H1 (cell line): ENCODE measurements at regions not wholly inside any gene's neighbourhood (a gene's known extent, or its start where the extent isn't known, plus 50 kb on each side); places are given as distances from the start of the nearest gene placed in this dataset.

ENCODE experiments used
- CTCF ChIA-PET: fragments of 300-600 bp; sonication (Branson Sonifier 250); formaldehyde crosslinking; loops from one replicate; lab custom pipeline; 2021; ENCODE audit not compliant: partially characterized antibody; lab: Charles Lee
- POLR2A ChIA-PET: fragments of 300-600 bp; sonication (Branson Sonifier 250); formaldehyde crosslinking; loops from one replicate; lab custom pipeline; 2021; ENCODE audit warnings: inconsistent platforms; ENCODE audit not compliant: partially characterized antibody; lab: Charles Lee
- DNase-seq, 2 experiments: peaks; one replicate each; pipeline versions ENCODE4 v3.0.0 to v3.0.0-alpha.2; 2010 to 2022; ENCODE audit warnings: low spot score in 2 of 2, low read depth in 1 of 2, mixed read lengths in 1 of 2
- FAIRE-seq: peaks from 2 replicates; lab custom pipeline; 2011; peaks lifted over from hg19 to GRCh38; lab: Jason Lieb, UNC
- H2AFZ ChIP-seq: 2 replicates; pipeline ENCODE4 v1.8.1; 2012; ENCODE audit warnings: low read length, inconsistent platforms
- H2AK5ac ChIP-seq: 2 replicates; pipeline ENCODE4 v1.6.1; 2013; ENCODE audit warnings: low read depth, low read length
- H2BK120ac ChIP-seq: replicated peaks from 2 replicates; pipeline ENCODE3; 2013; ENCODE audit warnings: low read depth, low read length, inconsistent platforms
- H2BK12ac ChIP-seq: 2 replicates; pipeline ENCODE4 v1.6.1; 2013; ENCODE audit warnings: low read depth, low read length
- H2BK15ac ChIP-seq: 2 replicates; pipeline ENCODE4 v1.6.1; 2013; ENCODE audit warnings: low read length
- H2BK20ac ChIP-seq: 2 replicates; pipeline ENCODE4 v1.6.1; 2013; ENCODE audit warnings: low read length
- H2BK5ac ChIP-seq: 2 replicates; pipeline ENCODE4 v1.6.1; 2013; ENCODE audit warnings: low read depth, low read length
- H3K14ac ChIP-seq: 2 replicates; pipeline ENCODE4 v1.6.1; 2013; ENCODE audit warnings: inconsistent platforms; ENCODE audit not compliant: insufficient read length
- H3K18ac ChIP-seq: 2 replicates; pipeline ENCODE4 v1.6.1; 2013; ENCODE audit warnings: low read length; ENCODE audit errors: extremely low read depth
- H3K23ac ChIP-seq: 2 replicates; pipeline ENCODE4 v1.6.1; 2013; ENCODE audit warnings: inconsistent platforms; ENCODE audit not compliant: insufficient read length
- H3K23me2 ChIP-seq: 2 replicates; pipeline ENCODE4 v1.6.1; 2013; ENCODE audit warnings: low read depth, low read length
- H3K27ac ChIP-seq: 2 replicates; pipeline ENCODE4 v1.6.1; 2011; ENCODE audit warnings: low read depth, low read length, inconsistent platforms
- H3K27me3 ChIP-seq, 4 experiments: replicated peaks in 1 of 4; 1 replicate in 1 of 4; 2 replicates in 3 of 4; pipeline versions ENCODE4 v1.6.1 to v1.8.1; 2011 to 2013; ENCODE audit warnings: low read length in 3 of 4, mild to moderate bottlenecking in 3 of 4, inconsistent platforms in 2 of 4, mixed read lengths in 2 of 4, moderate library complexity in 1 of 4; ENCODE audit not compliant: control insufficient read depth in 3 of 4, insufficient read depth in 3 of 4; ENCODE audit errors: extremely low read depth in 1 of 4
- H3K36me3 ChIP-seq, 4 experiments: 2 replicates each; pipeline versions ENCODE4 v1.6.1 to v1.8.1; 2011 to 2013; ENCODE audit warnings: mild to moderate bottlenecking in 4 of 4, low read length in 3 of 4, moderate library complexity in 2 of 4, control low read depth in 1 of 4, inconsistent platforms in 1 of 4; ENCODE audit not compliant: insufficient read depth in 4 of 4, control insufficient read depth in 2 of 4
- H3K4ac ChIP-seq: replicated peaks from 2 replicates; pipeline ENCODE3; 2013; ENCODE audit warnings: low read length, low read depth, mixed read lengths, inconsistent platforms; ENCODE audit not compliant: insufficient read length
- H3K4me1 ChIP-seq, 4 experiments: replicated peaks in 1 of 4; 1 replicate in 1 of 4; 2 replicates in 3 of 4; pipeline versions ENCODE4 v1.6.1 to v1.8.1; 2011 to 2013; ENCODE audit warnings: low read length in 3 of 4, inconsistent platforms in 2 of 4, mixed read lengths in 1 of 4; ENCODE audit not compliant: insufficient read depth in 4 of 4, control insufficient read depth in 3 of 4
- H3K4me2 ChIP-seq, 2 experiments: 2 replicates each; pipeline versions ENCODE4 v1.6.1 to v1.8.1; 2011 to 2013; ENCODE audit warnings: low read depth in 2 of 2, low read length in 2 of 2, control low read depth in 1 of 2, inconsistent platforms in 1 of 2, mild to moderate bottlenecking in 1 of 2; ENCODE audit not compliant: insufficient read depth in 1 of 2
- H3K4me3 ChIP-seq, 4 experiments: fragments of 200-600, 300-600 bp in 1 of 4; sonication (generic), shearing (Covaris generic), sonication (Bioruptor Twin) in 1 of 4; 2 replicates each; pipeline versions ENCODE4 v1.5.1 to v1.8.1; 2011 to 2016; ENCODE audit warnings: low read length in 4 of 4, low read depth in 3 of 4, control low read depth in 2 of 4, inconsistent platforms in 2 of 4, mild to moderate bottlenecking in 2 of 4, mixed read lengths in 1 of 4, moderate library complexity in 1 of 4; ENCODE audit not compliant: insufficient read depth in 2 of 4; ENCODE audit errors: extremely low read depth in 1 of 4
- H3K56ac ChIP-seq: replicated peaks from 2 replicates; pipeline ENCODE3; 2013; ENCODE audit warnings: low read depth, mild to moderate bottlenecking, mixed read lengths, low read length, inconsistent platforms; ENCODE audit not compliant: insufficient read length
- H3K79me1 ChIP-seq: 2 replicates; pipeline ENCODE4 v1.6.1; 2013; ENCODE audit warnings: low read depth, low read length, control low read depth
- H3K79me2 ChIP-seq, 2 experiments: 2 replicates each; pipeline versions ENCODE4 v1.6.1 to v1.8.1; 2012 to 2013; ENCODE audit warnings: low read length in 2 of 2, mild to moderate bottlenecking in 2 of 2, inconsistent platforms in 1 of 2; ENCODE audit not compliant: insufficient read depth in 2 of 2, control insufficient read depth in 1 of 2
- H3K9ac ChIP-seq, 4 experiments: replicated peaks in 1 of 4; 1 replicate in 1 of 4; 2 replicates in 3 of 4; pipeline versions ENCODE4 v1.6.1 to v1.8.1; 2011 to 2013; ENCODE audit warnings: low read depth in 3 of 4, low read length in 3 of 4, control low read depth in 2 of 4, mild to moderate bottlenecking in 2 of 4, moderate library complexity in 2 of 4, inconsistent platforms in 1 of 4; ENCODE audit errors: extremely low read depth in 1 of 4
- H3K9me3 ChIP-seq, 2 experiments: 2 replicates each; pipeline versions ENCODE4 v1.6.1 to v1.8.1; 2012 to 2013; ENCODE audit warnings: mild to moderate bottlenecking in 2 of 2, moderate library complexity in 2 of 2, control low read depth in 1 of 2, inconsistent platforms in 1 of 2, low read depth in 1 of 2, low read length in 1 of 2, mixed read lengths in 1 of 2; ENCODE audit not compliant: insufficient read depth in 2 of 2
- H4K20me1 ChIP-seq, 2 experiments: replicated peaks in 1 of 2; 2 replicates each; pipeline versions ENCODE3 to v1.8.1; 2011 to 2013; ENCODE audit warnings: inconsistent platforms in 2 of 2, low read length in 2 of 2, mild to moderate bottlenecking in 1 of 2; ENCODE audit not compliant: insufficient read depth in 2 of 2, control insufficient read depth in 1 of 2
- H4K5ac ChIP-seq: 2 replicates; pipeline ENCODE4 v1.6.1; 2013; ENCODE audit warnings: low read length, low read depth, mixed read lengths, inconsistent platforms; ENCODE audit not compliant: insufficient read length
- H4K8ac ChIP-seq: 2 replicates; pipeline ENCODE4 v1.8.0; 2013; ENCODE audit warnings: mild to moderate bottlenecking, moderate library complexity, low read length, inconsistent platforms; ENCODE audit not compliant: insufficient read depth; ENCODE audit errors: extremely low read depth
- H4K91ac ChIP-seq: replicated peaks from 2 replicates; pipeline ENCODE3; 2013; ENCODE audit warnings: low read length, mixed read lengths, inconsistent platforms; ENCODE audit not compliant: insufficient read length
- POU5F1 ChIP-seq: IDR thresholded peaks from 2 replicates; pipeline ENCODE4 v1.6.1; 2011; ENCODE audit warnings: low read depth, mild to moderate bottlenecking, low read length, moderate library complexity
- RAD21 ChIP-seq, 2 experiments: IDR thresholded peaks in 1 of 2; conservative IDR thresholded peaks in 1 of 2; 2 replicates each; pipeline ENCODE4 v1.6.1; 2011; ENCODE audit warnings: low read depth in 2 of 2, low read length in 2 of 2, improper control_type of control experiment in 1 of 2, inconsistent platforms in 1 of 2, mild to moderate bottlenecking in 1 of 2, moderate library complexity in 1 of 2
- WGBS, 2 experiments: shearing (Covaris generic) in 1 of 2; methylation state at CpG; one replicate each; pipeline versions ENCODE4 v1.1.6 to v1.1.7; 2013 to 2015; ENCODE audit warnings: low lambda C conversion rate in 2 of 2, mixed read lengths in 2 of 2, inconsistent platforms in 1 of 2, low coverage in 1 of 2, missing lambda C conversion rate in 1 of 2; ENCODE audit not compliant: insufficient replicate concordance in 2 of 2, insufficient coverage in 1 of 2, insufficient read length in 1 of 2; ENCODE audit errors: extremely low coverage in 1 of 2, missing lambda C conversion rate in 1 of 2; 5-methylcytosine and 5-hydroxymethylcytosine counted together

DNA sequence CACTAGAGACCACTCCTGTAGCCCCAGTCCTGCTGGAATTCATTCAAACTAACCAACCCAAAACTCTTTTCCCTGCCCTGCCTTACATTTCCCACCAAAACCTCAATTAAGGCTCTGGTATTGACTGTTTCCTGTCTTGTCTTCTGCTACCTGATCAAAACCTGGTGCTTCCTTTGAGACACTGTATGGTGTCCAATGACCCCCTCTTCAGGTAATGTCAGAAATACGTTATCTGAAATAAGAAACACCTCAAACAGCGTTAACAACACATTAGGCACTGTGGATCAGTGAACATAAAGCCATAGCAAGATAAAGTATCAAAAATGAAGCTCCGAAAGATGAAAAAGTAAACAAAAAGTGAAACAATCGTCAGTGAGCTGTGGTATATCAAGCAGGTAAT lies 343.2 kb upstream of the ZP4 start:
- FAIRE-seq (no peak), DNase-seq (no peak)
- Histone ChIP-seq H2AK5ac (no peak overlapping the region), H3K18ac (0 out of 2 replicates have a peak overlapping the region, but pooled peaks have one; percentile 29), H3K27ac (no peak overlapping the region), H2BK15ac (no peak overlapping the region), H3K23ac (no peak overlapping the region), H3K9me3 (no peaks in the 10 kb centered on the region), H4K20me1 (no peaks in the 10 kb centered on the region), H3K79me2 (no peaks in the 10 kb centered on the region), H3K4me2 (no peak overlapping the region), H3K4me1 (peaks cover 0 to 2% (median 0%) of the 10 kb centered on the region in 4 experiments; a peak in 1 of 7 replicates), H2BK12ac (no peak overlapping the region), H3K9ac (no peak overlapping the region), H2AFZ (no peak overlapping the region), H2BK20ac (no peak overlapping the region), H2BK5ac (no peak overlapping the region), H4K8ac (no peak overlapping the region), H3K56ac (no peak overlapping the region), H3K4me3 (no peak overlapping the region), H3K23me2 (no peaks in the 10 kb centered on the region), H2BK120ac (no peak overlapping the region), H3K4ac (no peak overlapping the region), H3K27me3 (no peaks in the 10 kb centered on the region), H3K79me1 (no peaks in the 10 kb centered on the region), H4K5ac (no peak overlapping the region), H3K14ac (no peak overlapping the region), H4K91ac (no peak overlapping the region), H3K36me3 (no peaks in the 10 kb centered on the region)
- ChIA-PET CTCF (interaction anchor here (0.6 to 2.2 kb wide), 3 partner anchors 136 to 370 kb away, joined by 3 to 11 read pairs (median 4); no protein-coding TSS in a partner anchor), POLR2A (no interaction called here)
- no peak for TF ChIP-seq POU5F1
- TF ChIP-seq RAD21 (IDR thresholded peaks at IDR 0.05 in 1 of 2, conservative IDR thresholded peaks at IDR 0.05 in 1 of 2; ENCODE audit: low read depth in 2 of 2, low read length in 2 of 2): peak; percentile 27 to 28; a peak in 3 of 4 replicates
- 44% methylated on average over 4 of the region's 4 CpGs; no CpG with 5 or more reads in 1 of the 2 experiments for WGBS, 2 experiments
